MV-4-11 (cell line): ENCODE measurements at regions not wholly inside any gene's neighbourhood (a gene's known extent, or its start where the extent isn't known, plus 50 kb on each side); places are given as distances from the start of the nearest gene placed in this dataset.
A peak's percentile ranks its signal among the peaks of the same experiment; 100 is the strongest.
"Not testable (repeated sequence)": the region's sequence is repeated elsewhere in the genome, so short reads cannot be mapped to it uniquely, and the experiment has no call there.

Source experiments
- DNase-seq: peaks from one replicate; lab custom pipeline; 2025; lab: John Stamatoyannopoulos, UW

DNA sequence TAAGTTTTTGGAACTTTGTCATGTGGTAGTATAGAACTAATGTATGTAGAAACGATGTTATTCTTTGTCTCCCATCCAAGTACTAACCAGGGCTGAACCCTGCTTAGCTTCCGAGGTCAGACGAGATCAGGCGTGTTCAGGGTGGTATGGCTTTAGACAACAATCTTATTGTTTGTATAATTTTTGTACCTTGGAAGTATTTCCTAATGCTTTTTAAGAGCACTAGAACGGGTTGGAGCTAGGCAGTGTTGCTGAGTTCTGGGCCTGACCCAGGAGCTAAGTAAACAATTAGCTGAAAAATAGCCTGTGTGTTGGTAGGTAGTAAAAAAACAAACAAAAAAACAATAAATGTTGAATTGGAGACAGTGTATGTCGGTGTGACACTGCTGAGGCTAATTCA is 244.3 kb downstream of the EMP1 start:
- no peak for DNase-seq

DNA sequence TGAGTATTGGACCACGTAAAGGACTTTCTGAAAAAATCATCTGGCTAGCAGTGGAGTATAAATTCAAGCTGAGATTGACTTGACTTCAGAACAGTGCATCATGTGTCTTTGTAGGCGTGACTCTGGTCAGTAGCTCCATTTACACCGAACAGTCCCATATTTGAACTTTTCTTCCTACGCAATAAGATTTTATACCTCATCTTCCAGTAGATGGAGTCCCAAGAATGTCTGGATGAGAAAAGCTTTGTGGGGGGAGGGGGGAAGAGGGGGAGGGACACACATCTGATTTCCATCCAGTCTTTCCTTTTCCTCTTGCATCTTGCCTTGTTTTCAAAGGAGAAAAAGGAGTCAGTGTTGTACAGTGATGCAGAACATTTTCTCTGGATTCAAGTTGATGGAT is 241.0 kb downstream of the EMP1 start:
- DNase-seq = no peak

DNA sequence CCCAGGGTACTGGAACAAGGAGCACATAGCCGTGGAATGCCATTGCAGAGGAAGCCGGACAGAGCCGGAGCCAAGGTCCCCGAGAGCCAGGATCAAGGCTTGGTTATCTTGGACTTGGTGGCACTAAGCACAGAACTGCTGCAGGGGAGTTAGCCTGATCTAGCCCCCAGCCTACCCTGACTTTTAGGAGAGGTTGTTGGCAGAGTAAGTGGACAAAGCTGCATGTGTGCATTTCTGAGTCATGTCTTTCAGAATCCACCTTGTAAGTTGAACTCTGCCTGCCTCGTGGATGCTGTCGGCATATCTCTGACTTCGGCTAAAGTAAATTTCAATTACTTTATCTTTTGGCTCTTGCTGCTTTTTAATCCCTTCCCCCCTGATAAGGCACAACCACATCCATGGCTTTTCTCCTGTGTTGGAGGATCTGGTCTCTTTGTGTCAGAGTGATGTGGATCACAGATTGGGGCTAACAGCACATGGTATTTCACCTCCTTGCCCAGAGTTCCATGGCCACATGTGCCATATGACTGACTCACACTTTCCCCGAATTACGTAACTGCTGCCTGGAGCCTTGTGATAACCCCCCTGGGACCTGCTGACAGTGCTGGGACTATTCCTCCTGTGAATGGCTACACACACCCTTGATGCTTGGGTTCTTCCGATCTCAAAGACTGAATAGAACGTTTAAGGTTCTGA is 240.3 kb downstream of the EMP1 start:
- DNase-seq = peak; percentile 33

DNA sequence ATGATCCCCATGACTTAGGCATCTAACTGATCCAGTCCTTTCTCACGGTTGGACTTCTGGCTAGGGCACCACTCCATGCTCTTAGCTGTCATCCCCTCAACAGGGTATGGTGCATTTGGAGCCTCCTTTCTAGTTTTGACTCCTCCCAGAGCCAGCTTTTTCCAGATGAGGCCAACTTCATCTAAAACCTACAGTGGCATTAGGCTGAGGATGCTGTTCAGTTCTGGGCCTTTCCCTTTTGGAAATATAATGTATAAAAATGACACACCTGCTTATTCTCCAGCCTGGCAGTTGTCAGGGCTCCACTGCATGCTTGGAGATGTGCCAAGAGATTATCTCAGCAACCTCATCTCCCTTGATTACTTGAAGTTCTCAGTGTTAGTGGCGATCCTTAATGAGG is 239.7 kb downstream of the EMP1 start:
- no peak for DNase-seq

DNA sequence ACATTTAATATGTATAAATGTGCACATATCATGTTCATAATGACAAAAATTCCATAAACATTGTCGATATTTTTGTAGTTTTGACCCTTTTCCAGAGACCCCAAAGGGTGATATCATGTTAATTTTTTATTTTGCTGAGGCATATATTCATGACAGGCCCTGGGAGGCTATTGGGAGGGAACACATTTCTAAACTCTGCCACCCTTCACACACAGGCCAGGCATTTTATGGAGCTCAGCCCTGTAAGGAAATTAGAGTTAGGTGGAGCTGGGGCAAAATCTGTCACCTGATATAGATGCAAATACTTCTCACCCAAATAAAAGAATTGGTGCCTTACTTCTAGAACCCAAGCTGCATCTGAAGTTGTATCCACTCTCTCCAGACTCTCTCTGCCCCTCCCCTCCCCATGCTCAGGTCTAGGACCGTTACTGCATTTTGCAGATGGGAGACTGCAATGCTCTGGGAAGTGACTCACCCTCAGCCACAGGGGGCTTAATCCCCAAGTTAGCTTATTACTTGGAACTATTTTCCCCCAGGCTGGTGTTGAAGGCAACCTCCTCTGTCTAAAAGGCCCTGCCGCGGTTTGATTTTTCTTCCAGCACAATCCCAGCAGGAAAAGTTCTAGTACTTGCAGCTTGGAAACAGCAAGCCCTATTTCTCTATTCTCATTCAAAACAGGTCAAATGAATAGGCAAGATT is 238.9 kb downstream of the EMP1 start:
- DNase-seq = no peak

DNA sequence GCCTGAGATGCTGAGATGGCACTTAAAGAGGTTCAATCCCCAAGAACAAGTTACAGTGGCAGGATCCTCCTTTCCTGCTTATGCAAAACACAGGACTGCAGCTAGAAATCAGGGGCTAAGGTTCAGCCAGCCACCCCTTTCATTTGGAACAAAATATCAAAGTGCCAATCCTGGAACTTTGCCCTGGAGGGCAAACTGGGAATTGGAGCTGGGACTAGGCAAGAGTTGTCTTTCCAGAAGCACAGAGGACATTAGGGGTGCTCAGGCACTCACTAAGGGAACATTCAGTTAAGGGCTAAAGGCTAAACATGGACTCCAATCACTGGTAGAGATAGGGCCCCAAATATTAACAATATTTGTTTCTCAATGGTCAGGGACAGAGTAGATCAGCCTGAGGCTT is 237.2 kb downstream of the EMP1 start:
- DNase-seq = no peak

DNA sequence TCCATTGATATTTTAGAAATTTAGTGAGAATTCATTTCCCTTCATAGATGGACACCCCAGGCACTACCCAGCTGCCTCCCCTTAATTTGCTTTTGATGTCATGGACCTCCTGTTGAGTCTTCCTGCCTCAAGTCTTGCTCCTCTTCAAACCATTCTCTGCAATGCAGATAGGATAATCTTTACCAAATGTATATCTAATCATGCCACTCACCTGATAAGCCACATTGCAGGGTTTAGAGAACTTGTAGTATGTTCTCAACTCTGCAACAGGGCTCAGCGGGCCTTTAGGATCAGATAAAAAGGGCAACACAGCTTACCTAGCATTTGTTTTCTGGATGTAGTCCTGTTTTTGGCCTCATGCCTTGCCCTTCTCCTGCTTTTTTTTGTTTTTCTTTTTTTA is 234.5 kb downstream of the EMP1 start:
- no peak for DNase-seq

DNA sequence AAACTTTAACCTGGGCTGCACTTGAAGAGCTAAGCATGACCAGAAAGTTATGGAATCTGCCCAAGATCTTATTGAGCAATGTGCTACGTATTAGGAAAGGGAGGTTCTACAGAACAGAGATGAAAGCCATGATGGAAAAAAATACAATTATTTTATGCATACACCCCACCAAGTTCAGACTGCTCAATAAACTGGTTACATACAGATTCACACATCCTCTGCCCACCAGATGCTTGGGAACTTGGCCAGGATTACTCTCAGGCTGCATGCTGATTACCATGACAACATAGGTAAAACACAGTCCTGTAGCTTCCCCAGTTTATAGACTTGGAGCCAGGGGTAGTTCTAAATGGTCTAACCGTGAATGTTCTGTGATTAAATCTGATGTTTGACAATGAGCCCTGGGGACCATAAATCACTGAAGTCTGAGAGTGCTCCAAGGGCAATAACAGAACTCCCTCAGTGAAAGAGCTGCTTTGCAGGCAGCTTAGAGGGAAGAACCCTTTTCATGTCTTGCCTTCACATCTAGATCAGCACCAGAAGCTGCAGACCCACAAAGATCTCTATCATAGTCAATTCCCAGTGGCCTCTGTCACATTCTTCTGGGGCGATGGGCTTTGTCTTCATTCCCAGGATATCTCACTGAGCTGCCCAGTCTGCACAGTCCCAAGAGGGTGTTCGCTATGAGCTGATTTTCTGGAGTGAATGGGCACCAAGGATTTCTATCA is 232.2 kb downstream of the EMP1 start:
- no peak for DNase-seq

DNA sequence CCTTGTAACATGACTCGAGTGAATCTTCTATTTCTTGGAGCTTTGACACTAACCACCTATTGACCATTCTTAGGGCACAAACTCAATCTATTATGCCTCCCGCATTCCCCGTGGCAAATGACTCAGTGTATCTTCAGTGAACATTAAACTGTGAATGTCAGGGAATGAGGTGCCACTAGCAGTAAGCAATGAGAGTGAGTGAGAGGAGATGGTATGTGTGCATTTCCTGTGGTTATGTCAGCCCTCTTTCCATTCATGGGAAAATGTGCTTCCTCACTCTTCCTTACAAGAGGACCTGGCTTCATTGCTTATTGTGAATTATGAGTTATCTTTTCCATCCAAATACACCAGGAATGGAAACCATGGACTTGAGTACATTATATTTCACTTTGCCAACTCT is 229.2 kb downstream of the EMP1 start:
- DNase-seq = no peak

DNA sequence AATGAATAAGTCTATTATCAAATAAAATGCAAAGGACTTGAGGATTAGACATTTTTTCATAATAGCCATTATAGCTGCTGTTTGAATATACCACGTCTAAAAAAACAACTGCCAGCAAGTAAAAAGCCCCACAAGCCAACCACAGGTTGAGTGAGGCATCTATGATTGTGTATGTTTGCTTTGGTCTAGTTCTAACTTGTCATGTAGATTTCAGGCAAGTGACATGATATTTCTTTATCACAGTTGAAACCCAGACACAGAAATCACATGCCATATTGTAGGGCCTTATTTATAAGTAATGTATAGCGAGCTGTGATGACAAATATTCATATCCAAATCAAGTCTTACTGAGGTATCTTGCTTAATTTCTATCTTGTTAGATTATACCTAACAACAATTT is 225.8 kb downstream of the EMP1 start:
- no peak for DNase-seq

DNA sequence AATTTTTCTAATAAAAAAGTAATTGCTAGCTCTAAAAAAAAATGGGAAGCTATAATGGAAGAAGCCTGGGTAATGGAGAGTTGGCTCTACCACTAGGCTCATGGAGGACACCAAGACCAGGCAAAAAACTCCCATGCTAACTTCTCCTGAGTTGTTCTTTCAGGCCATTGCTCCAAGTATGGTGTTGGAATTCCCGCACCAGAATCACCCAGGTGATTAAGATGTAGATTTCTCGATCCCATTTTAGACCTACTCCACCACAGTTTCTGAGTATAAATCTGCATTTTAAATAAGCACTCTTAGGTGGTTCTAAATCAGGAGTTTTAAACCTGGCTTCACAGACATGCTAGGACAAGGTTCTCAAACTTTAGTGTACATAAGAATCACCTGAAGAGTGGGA is 221.0 kb downstream of the EMP1 start:
- no peak for DNase-seq

DNA sequence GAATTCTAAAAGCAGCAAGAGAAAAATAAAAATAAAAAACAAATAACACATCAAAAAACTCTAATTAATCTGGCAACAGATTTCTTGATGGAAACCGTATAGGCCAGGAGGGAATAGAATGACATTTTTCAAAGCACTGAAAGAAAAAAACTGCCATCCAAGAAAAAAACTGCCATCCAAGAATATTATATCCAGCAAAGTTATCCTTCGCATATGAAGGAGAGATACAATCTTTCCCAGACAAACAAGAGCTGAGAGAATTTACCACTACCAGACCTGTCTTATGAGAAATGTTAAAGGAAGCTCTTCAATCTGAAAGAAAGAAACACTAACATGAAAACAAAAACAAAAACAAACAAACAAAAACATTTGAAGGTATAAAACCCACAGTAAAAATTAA is 214.8 kb downstream of the EMP1 start:
- no peak for DNase-seq

DNA sequence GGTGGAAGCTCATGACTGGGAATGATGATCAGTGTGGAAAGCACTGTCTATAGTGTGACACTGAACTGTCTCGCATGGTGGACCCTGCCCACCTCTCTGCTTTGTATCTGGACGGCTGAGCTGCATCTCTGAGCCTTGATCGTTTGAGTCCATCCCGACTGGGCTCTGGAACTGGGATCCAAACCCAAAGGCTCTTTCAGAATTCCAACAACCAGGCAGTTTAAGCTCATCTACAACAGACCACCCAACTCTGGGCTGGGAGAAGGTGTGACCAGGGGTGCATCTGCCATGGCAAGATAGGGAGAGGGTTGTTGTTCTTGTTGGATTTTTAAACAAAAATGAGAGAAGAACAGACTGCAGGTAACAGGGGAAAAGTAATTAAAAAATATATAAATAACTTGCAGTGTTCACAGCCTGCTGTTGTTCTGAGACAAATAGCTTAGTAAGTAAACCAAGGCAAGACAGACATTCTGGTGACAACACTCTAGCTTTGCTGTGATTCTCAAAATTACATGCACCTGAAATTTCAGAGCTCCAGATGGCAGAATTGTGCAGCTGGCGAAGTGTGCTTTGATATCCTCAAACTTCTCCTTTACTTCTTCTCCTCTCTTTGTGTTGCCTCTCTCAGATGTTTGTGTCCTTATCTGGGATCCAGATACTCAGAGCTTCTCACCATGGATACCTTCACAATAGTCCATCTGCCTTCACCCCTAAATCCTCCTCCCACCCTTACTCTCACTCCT is 209.6 kb downstream of the EMP1 start:
- DNase-seq = no peak

DNA sequence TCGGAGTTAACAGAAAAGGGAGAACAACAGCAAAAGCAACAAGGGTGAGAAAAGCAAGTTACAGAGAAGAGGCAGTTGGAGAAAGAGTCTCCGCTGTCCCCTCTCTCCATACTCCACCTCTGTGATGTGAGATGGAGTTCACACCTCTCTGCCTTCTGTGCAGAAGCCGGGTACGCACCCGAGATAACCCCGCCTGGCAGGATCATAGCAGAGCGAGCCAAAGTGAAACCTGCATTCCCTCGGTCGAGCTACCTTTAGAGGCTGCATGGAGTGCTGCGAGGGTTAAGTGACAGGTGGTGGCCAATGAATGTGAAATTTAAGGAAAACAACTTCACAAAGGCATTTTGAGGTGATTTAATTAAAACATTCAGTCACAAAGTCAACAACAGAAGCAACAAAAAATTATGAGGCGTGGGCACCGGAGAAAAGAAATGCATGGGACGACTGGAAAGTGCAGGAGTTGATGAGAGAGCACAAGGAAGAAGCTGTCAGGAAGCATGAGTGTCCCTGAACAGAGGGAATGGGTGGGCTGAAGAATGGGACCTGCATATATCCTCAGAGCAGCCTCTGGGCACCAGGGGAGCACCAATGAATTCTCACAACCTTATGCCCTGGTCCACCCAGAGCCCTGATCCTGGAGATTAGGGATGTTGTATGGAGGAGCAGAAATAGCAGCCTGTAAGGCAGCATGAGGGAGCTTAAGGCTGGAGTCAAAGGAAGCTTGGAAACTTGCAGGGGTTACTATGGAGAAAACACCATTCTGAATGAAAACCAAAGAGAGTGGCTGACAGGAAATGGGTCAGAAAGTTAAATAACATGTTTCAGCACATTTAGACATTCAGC is 208.3 kb downstream of the EMP1 start:
- no peak for DNase-seq

DNA sequence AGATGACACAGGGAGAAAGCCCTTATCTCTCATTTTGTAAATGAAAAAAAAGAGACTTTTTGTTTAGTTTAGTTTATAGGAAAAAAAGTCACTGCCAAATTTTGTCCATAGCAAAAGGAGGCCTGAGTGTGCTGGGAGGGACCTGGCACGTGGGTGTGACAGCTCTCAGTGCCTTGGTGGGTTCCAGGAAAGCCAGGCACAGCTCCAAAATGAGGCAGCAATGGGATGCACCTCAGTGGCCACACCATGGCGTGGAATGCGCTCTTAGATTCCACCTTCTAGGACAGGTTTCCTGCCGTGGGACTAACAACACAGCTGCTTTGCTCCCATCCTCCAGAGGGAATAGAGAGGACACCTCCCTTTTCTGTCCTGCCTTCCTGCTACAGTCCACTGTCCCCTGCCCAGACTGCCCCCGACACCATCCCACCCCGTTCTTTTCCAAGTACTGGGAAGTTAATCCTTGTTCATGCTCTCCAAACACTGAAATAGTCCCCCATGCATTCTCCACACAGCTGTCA is 207.6 kb downstream of the EMP1 start:
- no peak for DNase-seq

DNA sequence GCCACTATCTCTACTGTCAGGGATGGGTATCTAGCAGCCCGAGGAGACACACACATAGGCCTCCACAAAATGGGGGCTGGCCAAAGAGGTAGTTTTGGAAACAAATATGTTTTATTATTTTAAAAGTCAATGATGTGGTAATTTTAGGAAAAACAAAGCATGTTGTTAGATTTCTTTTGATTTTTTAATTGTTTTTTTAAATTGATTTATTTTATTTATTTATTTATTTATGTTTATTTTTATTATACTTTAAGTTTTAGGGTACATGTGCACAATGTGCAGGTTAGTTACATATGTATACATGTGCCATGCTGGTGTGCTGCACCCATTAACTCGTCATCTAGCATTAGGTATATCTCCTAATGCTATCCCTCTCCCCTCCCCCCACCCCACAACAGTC is 194.8 kb downstream of the EMP1 start:
- DNase-seq = not testable (repeated sequence)

DNA sequence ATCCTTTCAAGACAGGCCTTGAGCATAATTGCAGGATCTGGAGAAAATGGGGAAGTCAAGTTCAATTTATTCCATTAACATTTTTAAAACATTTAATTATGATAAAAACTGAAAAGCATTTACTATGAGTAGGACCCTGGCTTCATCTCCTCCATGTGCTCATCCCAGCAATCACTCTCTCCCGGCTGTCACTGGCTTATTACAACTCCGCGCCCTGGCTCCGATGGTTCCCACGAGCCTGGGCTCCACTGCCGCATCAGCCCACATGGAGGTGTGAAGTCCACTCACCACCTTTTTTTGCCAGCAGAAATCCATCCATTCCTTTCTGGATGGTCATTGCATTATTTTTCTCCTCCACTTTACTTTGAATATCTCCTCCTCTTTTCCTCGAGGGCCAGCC is 194.4 kb downstream of the EMP1 start:
- DNase-seq = no peak

DNA sequence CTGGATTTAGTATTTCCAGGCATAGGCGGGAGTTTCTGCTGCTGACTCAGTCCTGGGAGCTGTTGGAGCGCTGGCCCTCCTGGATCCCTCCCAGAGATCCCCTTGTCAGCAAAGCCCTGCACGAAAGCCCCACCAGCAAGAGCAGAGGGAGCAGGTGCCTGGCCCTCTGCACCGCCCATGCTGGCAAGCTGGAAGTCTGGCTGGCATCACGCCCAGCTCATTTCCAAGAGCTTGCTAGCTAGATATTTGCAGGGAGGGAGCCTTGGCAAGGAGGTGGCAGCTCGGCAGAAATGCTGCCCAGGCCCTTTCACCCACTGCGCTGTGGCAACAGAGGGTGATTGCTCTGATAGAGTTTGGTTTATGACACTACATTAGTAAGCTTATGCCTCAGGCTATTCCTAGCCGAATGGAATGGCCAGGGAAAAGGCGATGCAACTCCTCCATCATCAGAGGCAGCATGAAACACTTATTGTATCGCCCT is 193.9 kb downstream of the EMP1 start:
- DNase-seq = no peak

DNA sequence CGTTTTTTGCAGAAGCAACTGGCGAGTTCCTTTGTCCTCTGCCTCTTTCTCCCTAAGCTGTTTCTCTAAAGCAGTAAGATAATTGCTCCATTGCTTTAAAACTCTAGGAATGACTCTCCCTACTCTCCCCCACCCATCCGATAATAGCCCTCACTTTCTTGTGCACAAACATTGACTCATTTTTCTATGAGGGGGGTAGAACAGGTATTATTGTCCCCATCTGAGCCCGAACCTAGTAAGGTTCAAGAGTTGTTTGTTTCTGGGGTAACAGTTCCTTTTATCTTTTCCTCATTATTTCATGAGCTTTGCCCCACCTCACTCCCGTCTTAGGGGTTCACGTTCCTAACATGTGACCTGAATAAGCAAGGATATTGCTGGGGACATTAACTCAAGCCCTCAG is 190.6 kb downstream of the EMP1 start:
- DNase-seq = no peak

DNA sequence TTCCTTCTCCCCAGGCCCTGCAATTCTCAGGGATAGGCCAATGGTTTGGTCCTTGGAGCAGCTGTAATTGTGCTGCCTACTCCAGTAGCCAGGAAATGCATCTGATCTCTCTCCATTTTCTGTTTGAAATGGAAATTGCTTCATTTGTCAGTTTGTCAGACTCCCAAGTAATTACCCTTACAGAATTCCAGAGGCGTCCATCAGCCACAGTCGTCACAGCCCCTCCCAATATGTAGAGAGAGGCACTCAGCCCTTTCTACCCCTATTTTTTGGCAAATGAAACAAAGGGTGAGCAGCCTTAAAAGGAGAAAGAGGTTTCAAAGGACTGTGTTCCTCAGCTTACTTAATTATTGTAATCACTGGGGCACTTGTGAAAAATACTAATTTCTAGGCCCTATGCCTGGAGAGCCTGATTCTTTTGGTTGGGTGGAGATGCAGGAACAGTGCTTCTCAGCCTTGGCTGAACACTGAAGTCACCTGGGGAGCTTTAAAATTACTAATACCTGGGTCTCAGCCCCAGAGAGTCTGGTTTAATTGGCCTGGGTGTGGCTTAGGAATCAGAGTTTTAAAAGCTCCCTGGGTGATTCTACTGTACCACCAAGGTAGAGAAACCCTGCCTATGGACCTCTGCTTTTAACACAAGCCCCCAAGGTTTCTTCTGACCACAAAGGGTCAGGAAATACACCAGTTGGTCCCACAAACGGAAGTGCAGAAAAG is 190.0 kb downstream of the EMP1 start:
- DNase-seq = no peak

DNA sequence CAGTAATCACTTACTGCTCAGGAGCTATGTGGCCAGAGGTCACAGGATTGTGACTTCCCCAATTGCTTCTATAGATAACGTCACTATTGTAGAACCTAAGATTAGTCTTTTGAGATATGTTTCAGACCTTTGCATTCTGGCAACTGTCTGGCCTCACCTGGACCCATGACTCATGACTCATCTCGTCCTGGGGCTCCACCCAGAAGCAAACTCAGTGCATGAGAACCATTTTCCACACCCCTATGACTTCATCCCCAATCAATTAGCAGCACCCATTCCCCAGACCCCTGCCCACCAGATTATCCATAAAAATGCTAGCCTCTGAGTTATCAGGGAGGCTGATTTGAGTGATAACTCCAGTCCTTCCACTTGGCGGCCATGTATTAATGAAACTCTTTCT is 186.9 kb downstream of the EMP1 start:
- DNase-seq = no peak
